ENCODE measurements at regions not wholly inside any gene's neighbourhood (a gene's known extent, or its start where the extent isn't known, plus 50 kb on each side); places are given as distances from the start of the nearest gene placed in this dataset.

GRCh38 chr7:43022008-43022407, 89.8 kb downstream of the MRPL32 start:
- no peak for DNase-seq (ENCODE audit: low read depth in 1 of 2, low spot score in 1 of 2)
- in situ Hi-C loops (cut with HindIII; ENCODE audit: low pct_unique_long_range_greater_than_20kb, low sequenced_read_pairs) = no loop called here
- no peak for TF ChIP-seq JUND (IDR thresholded peaks at IDR 0.05; ENCODE audit: low read depth)

GRCh38 chr7:43033369-43033768, 79.1 kb upstream of the HECW1 start:
- DNase-seq (ENCODE audit: low read depth in 1 of 2, low spot score in 1 of 2) = no peak
- in situ Hi-C loops (cut with HindIII; ENCODE audit: low pct_unique_long_range_greater_than_20kb, low sequenced_read_pairs) = no loop called here
- no peak for TF ChIP-seq JUND (IDR thresholded peaks at IDR 0.05; ENCODE audit: low read depth)

- in situ Hi-C loops (cut with HindIII; ENCODE audit: low pct_unique_long_range_greater_than_20kb, low sequenced_read_pairs) = no loop called here
- TF ChIP-seq JUND (IDR thresholded peaks at IDR 0.05; ENCODE audit: low read depth) = no peak
- no peak for DNase-seq (ENCODE audit: low read depth in 1 of 2, low spot score in 1 of 2)
These were observed 77.9 kb upstream of the HECW1 start for GRCh38 chr7:43034535-43035002.

- no peak for TF ChIP-seq JUND (IDR thresholded peaks at IDR 0.05; ENCODE audit: low read depth)
- in situ Hi-C loops (cut with HindIII; ENCODE audit: low pct_unique_long_range_greater_than_20kb, low sequenced_read_pairs) = no loop called here
- no peak for DNase-seq (ENCODE audit: low read depth in 1 of 2, low spot score in 1 of 2)
These were observed 74.9 kb upstream of the HECW1 start for GRCh38 chr7:43037531-43037930.

GRCh38 chr7:43038254-43038653, 74.2 kb upstream of the HECW1 start:
- TF ChIP-seq JUND (IDR thresholded peaks at IDR 0.05; ENCODE audit: low read depth) = no peak
- in situ Hi-C loops (cut with HindIII; ENCODE audit: low pct_unique_long_range_greater_than_20kb, low sequenced_read_pairs) = no loop called here
- no peak for DNase-seq (ENCODE audit: low read depth in 1 of 2, low spot score in 1 of 2)

GRCh38 chr7:43039346-43039745, 73.1 kb upstream of the HECW1 start:
- in situ Hi-C loops (cut with HindIII; ENCODE audit: low pct_unique_long_range_greater_than_20kb, low sequenced_read_pairs) = no loop called here

GRCh38 chr7:43040461-43040860, 72.0 kb upstream of the HECW1 start:
- no peak for DNase-seq (ENCODE audit: low read depth in 1 of 2, low spot score in 1 of 2)
- in situ Hi-C loops (cut with HindIII; ENCODE audit: low pct_unique_long_range_greater_than_20kb, low sequenced_read_pairs) = no loop called here
- TF ChIP-seq JUND (IDR thresholded peaks at IDR 0.05; ENCODE audit: low read depth) = no peak

More at GRCh38 chr7:43039346-43039745, 73.1 kb upstream of the HECW1 start:
- TF ChIP-seq JUND (IDR thresholded peaks at IDR 0.05; ENCODE audit: low read depth) = no peak
- no peak for DNase-seq (ENCODE audit: low read depth in 1 of 2, low spot score in 1 of 2)

- DNase-seq (ENCODE audit: low read depth in 1 of 2, low spot score in 1 of 2) = no peak
- in situ Hi-C loops (cut with HindIII; ENCODE audit: low pct_unique_long_range_greater_than_20kb, low sequenced_read_pairs) = no loop called here
- TF ChIP-seq JUND (IDR thresholded peaks at IDR 0.05; ENCODE audit: low read depth) = no peak
These were observed 71.3 kb upstream of the HECW1 start for GRCh38 chr7:43041105-43041504.

- no peak for DNase-seq (ENCODE audit: low read depth in 1 of 2, low spot score in 1 of 2)
- in situ Hi-C loops (cut with HindIII; ENCODE audit: low pct_unique_long_range_greater_than_20kb, low sequenced_read_pairs) = no loop called here
- no peak for TF ChIP-seq JUND (IDR thresholded peaks at IDR 0.05; ENCODE audit: low read depth)
These were observed 70.7 kb upstream of the HECW1 start for GRCh38 chr7:43041724-43042123.

GRCh38 chr7:43042302-43042701, 70.1 kb upstream of the HECW1 start:
- TF ChIP-seq JUND (IDR thresholded peaks at IDR 0.05; ENCODE audit: low read depth) = no peak
- DNase-seq (ENCODE audit: low read depth in 1 of 2, low spot score in 1 of 2) = no peak
- in situ Hi-C loops (cut with HindIII; ENCODE audit: low pct_unique_long_range_greater_than_20kb, low sequenced_read_pairs) = no loop called here

GRCh38 chr7:43044511-43044910, 67.9 kb upstream of the HECW1 start:
- in situ Hi-C loops (cut with HindIII; ENCODE audit: low pct_unique_long_range_greater_than_20kb, low sequenced_read_pairs) = no loop called here
- TF ChIP-seq JUND (IDR thresholded peaks at IDR 0.05; ENCODE audit: low read depth) = no peak
- DNase-seq (ENCODE audit: low read depth in 1 of 2, low spot score in 1 of 2) = no peak

- TF ChIP-seq JUND (IDR thresholded peaks at IDR 0.05; ENCODE audit: low read depth) = no peak
- in situ Hi-C loops (cut with HindIII; ENCODE audit: low pct_unique_long_range_greater_than_20kb, low sequenced_read_pairs) = no loop called here
- no peak for DNase-seq (ENCODE audit: low read depth in 1 of 2, low spot score in 1 of 2)
These were observed 58.3 kb upstream of the HECW1 start for GRCh38 chr7:43054052-43054722.

- no peak for DNase-seq (ENCODE audit: low read depth in 1 of 2, low spot score in 1 of 2)
- in situ Hi-C loops (cut with HindIII; ENCODE audit: low pct_unique_long_range_greater_than_20kb, low sequenced_read_pairs) = no loop called here
- TF ChIP-seq JUND (IDR thresholded peaks at IDR 0.05; ENCODE audit: low read depth) = no peak
These were observed 55.3 kb upstream of the HECW1 start for GRCh38 chr7:43057141-43057540.
